Transverse colon (tissue), 4 donors: ENCODE measurements at regions not wholly inside any gene's neighbourhood (a gene's known extent, or its start where the extent isn't known, plus 50 kb on each side); places are given as distances from the start of the nearest gene placed in this dataset.

Source experiments
- DNase-seq: peaks from one replicate; pipeline ENCODE4 v3.0.0-alpha.2; 2019
- H3K27ac ChIP-seq, 4 donors: fragments of 200-600 bp; sonication (generic); 2 replicates each; pipeline ENCODE4 v1.5.1; 2016 to 2018; ENCODE audit warnings: inconsistent platforms in 4 of 4
- H3K27me3 ChIP-seq: fragments of 200-600 bp; sonication (generic); 2 replicates; pipeline ENCODE4 v1.5.1; 2017; ENCODE audit warnings: inconsistent platforms
- H3K36me3 ChIP-seq, 4 donors: fragments of 200-600 bp; sonication (generic); 2 replicates each; pipeline ENCODE4 v1.5.1; 2017 to 2019; ENCODE audit warnings: inconsistent platforms in 4 of 4
- H3K4me1 ChIP-seq, 4 donors: fragments of 200-600 bp; sonication (generic); 2 replicates each; pipeline ENCODE4 v1.5.1; 2017 to 2020; ENCODE audit warnings: inconsistent platforms in 4 of 4
- H3K4me3 ChIP-seq, 4 donors: fragments of 200-600 bp; sonication (generic); 1 replicate in 1 of 4; 2 replicates in 3 of 4; pipeline versions ENCODE4 v1.5.1 to v1.6.1; 2017 to 2019; ENCODE audit warnings: inconsistent platforms in 4 of 4
- H3K9me3 ChIP-seq, 2 donors: fragments of 200-600 bp; sonication (generic); 2 replicates each; pipeline ENCODE4 v1.5.1; 2017 to 2019; ENCODE audit warnings: inconsistent platforms in 2 of 2
- CTCF ChIP-seq, 5 experiments: fragments of 200-600 bp in 3 of 5; fragments of 450-650 bp in 2 of 5; sonication (generic) in 3 of 5; IDR thresholded peaks; 1 replicate in 2 of 5; 2 replicates in 3 of 5; pipeline ENCODE4 v1.5.1; 2016 to 2017; ENCODE audit warnings: antibody characterized with exemption in 5 of 5, inconsistent platforms in 3 of 5, mild to moderate bottlenecking in 2 of 5, moderate library complexity in 1 of 5
- EP300 ChIP-seq: sonication (generic); formaldehyde crosslinking; IDR thresholded peaks from one replicate; pipeline ENCODE4 v1.6.1; 2017; ENCODE audit warnings: antibody characterized with exemption, low read depth
- POLR2A ChIP-seq: fragments of 450-650 bp; IDR thresholded peaks from one replicate; pipeline ENCODE4 v1.6.1; 2016; ENCODE audit warnings: antibody characterized with exemption, mild to moderate bottlenecking, moderate library complexity
- POLR2AphosphoS5 ChIP-seq, 3 donors: sonication (generic); formaldehyde crosslinking; IDR thresholded peaks; one replicate each; pipeline ENCODE4 v1.6.1; 2016; ENCODE audit warnings: antibody characterized with exemption in 3 of 3
- WGBS, 2 donors: methylation state at CpG; one replicate each; pipeline ENCODE4 v1.1.5; 2018; ENCODE audit warnings: low coverage in 1 of 2; 5-methylcytosine and 5-hydroxymethylcytosine counted together
- in situ Hi-C, 4 donors: fragments of 200-750 bp; cut with MboI; loops; one replicate each; pipeline versions ENCODE4 v1.15.0 to v1.15.1; 2017; ENCODE audit warnings: low sequenced_read_pairs in 3 of 4, low pct_ligation_motif_present in 1 of 4, low pct_unique_long_range_greater_than_20kb in 1 of 4
- intact Hi-C: fragments of 100-400 bp; cut with DNase I; formaldehyde crosslinking; loops from one replicate; pipeline ENCODE4 v1.15.1; 2023; ENCODE audit warnings: low total_unique reads

- no peak for DNase-seq
- 76 to 80% methylated on average over 1 to 2 of the region's 2 CpGs for WGBS, 2 donors
- H3K27me3 ChIP-seq, result peaks cover 34% of the 10 kb centered on the region
- TF ChIP-seq POLR2AphosphoS5 (IDR thresholded peaks at IDR 0.05) (no peak), EP300 (no peak), POLR2A (no peak), CTCF (IDR thresholded peaks at IDR 0.05) (no peak)
- H3K9me3 ChIP-seq, result no peaks in the 10 kb centered on the region
- no peaks in the 10 kb centered on the region for H3K4me1 ChIP-seq
- intact Hi-C loops, result no loop called here
- H3K27ac ChIP-seq, result no peak overlapping the region
- in situ Hi-C loops, result no loop called here
- no peak overlapping the region for H3K4me3 ChIP-seq
- H3K36me3 ChIP-seq, result no peaks in the 10 kb centered on the region
These were observed 866.0 kb downstream of the BRD1 start for GRCh38 chr22:48961705-48962104.

GRCh38 chr22:48960980-48961660 lies 866.6 kb downstream of the BRD1 start:
- TF ChIP-seq CTCF (IDR thresholded peaks at IDR 0.05), result no peak
- no peak for TF ChIP-seq EP300
- TF ChIP-seq POLR2AphosphoS5 (IDR thresholded peaks at IDR 0.05), result no peak
- TF ChIP-seq POLR2A, result no peak
- H3K36me3 ChIP-seq, result no peaks in the 10 kb centered on the region
- in situ Hi-C loops, result no loop called here
- no peaks in the 10 kb centered on the region for H3K4me1 ChIP-seq
- WGBS, 2 donors, result 48 to 52% methylated on average over 5 to 9 of the region's 9 CpGs
- peaks cover 34% of the 10 kb centered on the region for H3K27me3 ChIP-seq
- H3K4me3 ChIP-seq, result no peak overlapping the region
- intact Hi-C loops, result no loop called here
- DNase-seq, result peak; percentile 1
- H3K27ac ChIP-seq, result no peak overlapping the region
- H3K9me3 ChIP-seq, result no peaks in the 10 kb centered on the region

GRCh38 chr22:48960576-48960975 lies 867.1 kb downstream of the BRD1 start:
- H3K9me3 ChIP-seq, result no peaks in the 10 kb centered on the region
- peaks cover 34% of the 10 kb centered on the region for H3K27me3 ChIP-seq
- H3K27ac ChIP-seq, result no peak overlapping the region
- peak; percentile 0 for DNase-seq
- in situ Hi-C loops (no loop called here), intact Hi-C loops (no loop called here)
- no peak overlapping the region for H3K4me3 ChIP-seq
- no peaks in the 10 kb centered on the region for H3K36me3 ChIP-seq
- no peak for TF ChIP-seq POLR2A
- TF ChIP-seq EP300, result no peak
- no peak for TF ChIP-seq POLR2AphosphoS5 (IDR thresholded peaks at IDR 0.05)
- TF ChIP-seq CTCF (IDR thresholded peaks at IDR 0.05), result no peak
- no peaks in the 10 kb centered on the region for H3K4me1 ChIP-seq
- 20 to 63% methylated on average over 1 to 13 of the region's 13 CpGs for WGBS, 2 donors

- no peaks in the 10 kb centered on the region for H3K9me3 ChIP-seq
- DNase-seq, result no peak
- peaks cover 34% of the 10 kb centered on the region for H3K27me3 ChIP-seq
- no peaks in the 10 kb centered on the region for H3K36me3 ChIP-seq
- intact Hi-C loops (no loop called here), in situ Hi-C loops (no loop called here)
- H3K4me3 ChIP-seq, result no peak overlapping the region
- H3K4me1 ChIP-seq, result no peaks in the 10 kb centered on the region
- 77% methylated on average over 8 of the region's 8 CpGs; no CpG with 5 or more reads in 1 of the 2 donors for WGBS, 2 donors
- no peak overlapping the region for H3K27ac ChIP-seq
- no peak for TF ChIP-seq POLR2AphosphoS5 (IDR thresholded peaks at IDR 0.05)
- TF ChIP-seq POLR2A, result no peak
- no peak for TF ChIP-seq EP300
These were observed 868.2 kb downstream of the BRD1 start for GRCh38 chr22:48959496-48959895.

GRCh38 chr22:48957987-48958321 lies 869.7 kb downstream of the BRD1 start:
- 62% methylated on average over 5 of the region's 5 CpGs; no CpG with 5 or more reads in 1 of the 2 donors for WGBS, 2 donors

More at GRCh38 chr22:48957987-48958321, 869.7 kb downstream of the BRD1 start:
- Histone ChIP-seq H3K9me3 (no peaks in the 10 kb centered on the region), H3K27me3 (peaks cover 27% of the 10 kb centered on the region), H3K4me1 (no peaks in the 10 kb centered on the region), H3K4me3 (no peak overlapping the region), H3K36me3 (no peaks in the 10 kb centered on the region), H3K27ac (no peak overlapping the region)
- in situ Hi-C loops (no loop called here), intact Hi-C loops (no loop called here)
- no peak for DNase-seq
- TF ChIP-seq POLR2AphosphoS5 (IDR thresholded peaks at IDR 0.05), result no peak
- TF ChIP-seq EP300, result no peak
- TF ChIP-seq POLR2A, result no peak
- no peak for TF ChIP-seq CTCF (IDR thresholded peaks at IDR 0.05)
